HG02678 (cell line): ENCODE measurements at regions not wholly inside any gene's neighbourhood (a gene's known extent, or its start where the extent isn't known, plus 50 kb on each side); places are given as distances from the start of the nearest gene placed in this dataset.
A peak's percentile ranks its signal among the peaks of the same experiment; 100 is the strongest.
"Not testable (repeated sequence)": the region's sequence is repeated elsewhere in the genome, so short reads cannot be mapped to it uniquely, and the experiment has no call there.

Experiments
- ATAC-seq: cut with Tn5 transposase; IDR thresholded peaks from one replicate; pipeline ENCODE4 v1.9.1; 2021; ENCODE audit warnings: mild to moderate bottlenecking, moderate library complexity; ENCODE audit not compliant: unreplicated experiment

DNA sequence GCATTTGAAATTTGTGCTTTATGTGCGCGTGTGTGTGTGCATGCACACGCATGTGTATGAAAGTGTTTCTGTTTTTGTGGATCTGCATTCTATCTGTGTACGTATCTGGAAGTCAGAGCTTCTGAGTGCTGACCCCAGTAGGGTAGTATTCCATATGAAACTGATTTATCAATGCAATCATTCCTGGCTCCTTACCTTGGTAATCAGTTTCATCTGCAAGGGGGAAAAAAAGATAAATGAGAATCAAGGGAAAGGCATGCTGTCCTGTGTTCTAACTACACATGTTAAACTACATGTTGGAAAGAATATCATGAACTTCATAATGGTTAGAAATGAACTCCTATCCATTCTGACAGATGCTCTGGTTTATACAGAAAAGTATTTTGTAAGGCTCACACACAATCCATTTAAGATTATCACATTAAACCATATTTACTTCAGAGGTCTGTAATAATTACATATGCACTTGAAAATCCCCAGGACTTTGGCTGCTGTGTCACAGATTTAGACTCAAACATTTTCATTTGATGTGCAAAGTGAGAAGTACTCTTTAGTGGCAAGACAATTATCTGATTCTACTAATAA, 276.1 kb upstream of the LMO3 start:
- ATAC-seq: no peak

GRCh38 chr12:16880864-16881285, 274.9 kb upstream of the LMO3 start:
- ATAC-seq: no peak

DNA sequence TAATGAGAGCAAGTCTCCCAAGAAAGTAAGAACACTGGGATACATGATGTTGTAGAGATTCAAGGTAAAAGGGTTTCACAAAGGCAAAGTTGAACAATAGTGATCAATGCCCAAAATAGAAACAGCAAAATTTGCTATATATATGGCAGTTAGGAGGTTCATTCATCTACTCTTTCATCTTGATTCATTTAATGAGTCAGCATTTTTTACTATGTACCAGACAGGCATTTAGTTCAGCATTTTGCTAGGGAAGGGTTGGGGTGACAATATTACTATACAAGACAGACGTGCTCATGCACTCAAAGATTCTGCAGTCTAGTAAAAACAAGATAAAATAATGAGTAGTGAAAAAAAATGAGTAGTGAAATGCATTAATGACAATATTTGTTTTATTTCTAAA, 264.9 kb upstream of the LMO3 start:
- no peak for ATAC-seq

- ATAC-seq: no peak
Measured at GRCh38 chr12:16863742-16864141, 257.8 kb upstream of the LMO3 start.

DNA sequence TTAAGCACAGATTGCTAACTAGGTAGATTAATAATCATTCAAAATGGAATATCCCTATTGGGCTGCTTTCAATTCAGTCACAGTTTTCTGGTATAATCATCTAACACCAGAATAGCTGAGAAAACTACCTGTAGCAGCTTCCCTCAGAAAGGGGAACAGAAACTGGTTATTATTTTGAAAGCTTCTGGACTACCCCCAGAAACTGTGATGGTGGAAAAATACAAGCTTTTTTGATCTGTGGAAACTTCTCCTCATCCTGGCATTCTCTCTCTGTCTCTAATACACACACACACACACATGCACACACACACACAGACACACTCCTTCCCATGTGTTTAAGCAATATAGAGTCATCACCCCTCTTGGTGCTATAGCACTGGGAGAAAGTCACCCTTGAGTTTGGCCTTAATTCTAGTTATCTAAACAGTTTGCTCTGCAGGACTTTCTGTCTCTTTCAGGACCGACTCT, 251.5 kb upstream of the LMO3 start:
- ATAC-seq: peak; percentile 95

DNA sequence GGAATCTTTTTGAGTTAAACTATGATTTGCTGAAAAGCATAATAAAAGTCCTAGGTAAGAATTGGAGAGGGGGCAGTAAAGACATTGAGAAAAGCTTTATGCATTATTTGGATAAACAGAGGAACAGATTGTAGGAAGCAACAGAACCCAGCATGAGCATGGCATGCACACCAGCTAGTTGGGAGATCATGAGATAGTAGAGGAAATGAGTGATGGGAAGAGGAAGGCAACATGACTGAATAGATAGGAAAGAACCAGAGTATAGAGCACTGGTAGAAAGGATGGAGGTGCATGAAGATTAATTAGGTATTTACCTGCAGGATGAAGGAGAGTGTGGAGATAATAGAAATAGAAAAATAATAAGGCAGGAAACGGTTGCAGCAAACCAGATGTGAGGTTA, 248.5 kb upstream of the LMO3 start:
- ATAC-seq: no peak

DNA sequence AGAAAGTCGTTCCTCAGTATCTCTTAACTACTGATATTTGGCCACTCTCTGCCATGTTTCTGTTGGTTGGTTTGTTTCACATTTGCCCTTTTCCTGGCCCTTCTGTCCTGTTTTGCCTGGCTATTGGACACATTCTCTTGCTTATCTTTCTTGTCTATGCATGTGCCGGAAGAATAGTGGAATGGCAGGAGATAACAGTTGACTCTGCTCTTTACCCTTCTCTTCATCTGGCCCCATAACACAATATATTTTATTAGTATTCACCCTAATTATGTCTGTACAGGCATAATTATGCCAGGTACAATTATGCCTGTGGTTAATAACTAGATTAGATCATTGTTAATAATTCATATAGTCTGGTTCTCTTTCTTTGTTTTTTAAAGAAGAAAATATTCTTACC, 243.5 kb upstream of the LMO3 start:
- no peak for ATAC-seq

GRCh38 chr12:16844875-16845274, 238.9 kb upstream of the LMO3 start:
- ATAC-seq: no peak

GRCh38 chr12:16833376-16834015, 227.5 kb upstream of the LMO3 start:
- peak; percentile 98 for ATAC-seq

DNA sequence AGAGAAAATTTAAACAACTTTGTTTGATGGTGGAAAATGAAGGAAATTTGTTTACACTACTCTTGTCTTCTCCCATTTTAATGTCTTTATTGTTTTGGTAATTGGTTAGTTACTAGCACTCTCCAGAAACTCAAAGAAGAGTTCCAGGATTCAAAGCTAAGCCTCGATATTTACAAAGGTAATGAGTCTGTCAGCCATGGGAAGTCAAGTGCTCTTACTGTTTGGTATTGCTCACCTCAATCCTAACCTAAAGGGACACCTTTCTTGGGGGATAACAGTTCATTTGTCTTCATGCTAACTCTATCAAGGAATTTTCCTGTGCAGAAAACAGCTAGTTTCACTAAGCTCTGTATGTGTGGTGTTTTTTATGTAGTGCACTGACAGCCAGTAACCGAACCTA, 222.9 kb upstream of the LMO3 start:
- ATAC-seq: no peak

GRCh38 chr12:16807731-16808130, 201.8 kb upstream of the LMO3 start:
- ATAC-seq: no peak

GRCh38 chr12:16796168-16796567, 190.2 kb upstream of the LMO3 start:
- no peak for ATAC-seq

- ATAC-seq: peak; percentile 85
Measured at GRCh38 chr12:16789204-16789790, 183.3 kb upstream of the LMO3 start.

GRCh38 chr12:16788506-16789203, 182.7 kb upstream of the LMO3 start:
- ATAC-seq: no peak

DNA sequence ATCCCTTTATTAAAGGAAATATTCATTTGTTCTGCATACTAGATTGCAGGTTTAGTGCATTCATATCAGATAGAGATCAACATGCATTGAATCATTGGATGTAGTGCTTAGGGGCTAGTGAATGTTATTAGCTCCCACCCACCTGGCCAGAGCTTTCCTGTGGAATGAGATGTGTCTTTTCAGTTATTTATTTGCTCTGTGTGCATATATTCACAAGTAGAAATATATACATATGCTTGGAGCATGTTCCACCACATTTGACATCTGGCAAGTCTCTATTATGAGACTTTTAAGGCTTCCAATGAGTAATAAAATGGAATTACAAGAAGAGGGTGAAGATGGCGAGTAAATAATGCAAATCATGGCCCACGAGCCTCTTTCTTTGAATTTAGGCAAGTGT, 180.0 kb upstream of the LMO3 start:
- ATAC-seq: no peak

DNA sequence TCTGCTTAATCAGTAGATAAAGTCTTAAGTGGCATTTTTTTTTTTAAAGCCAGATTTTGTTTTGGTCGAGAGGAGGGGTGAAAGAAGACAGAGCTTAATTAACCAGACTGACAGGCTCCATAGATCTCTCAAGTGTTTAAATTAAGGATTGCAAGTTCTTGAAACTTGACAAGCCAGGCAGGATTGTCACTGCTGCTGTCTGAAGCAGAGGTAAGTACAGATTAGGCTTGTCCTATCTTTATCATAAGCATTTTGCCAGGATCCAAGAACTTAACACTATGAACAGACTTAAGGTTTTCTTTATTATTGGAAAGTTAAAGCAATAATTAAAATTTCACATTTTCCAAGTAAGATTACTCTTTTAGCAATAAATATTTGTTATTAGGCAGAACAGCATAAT, 179.6 kb upstream of the LMO3 start:
- no peak for ATAC-seq

GRCh38 chr12:16769129-16769528, 163.2 kb upstream of the LMO3 start:
- not testable (repeated sequence) for ATAC-seq

DNA sequence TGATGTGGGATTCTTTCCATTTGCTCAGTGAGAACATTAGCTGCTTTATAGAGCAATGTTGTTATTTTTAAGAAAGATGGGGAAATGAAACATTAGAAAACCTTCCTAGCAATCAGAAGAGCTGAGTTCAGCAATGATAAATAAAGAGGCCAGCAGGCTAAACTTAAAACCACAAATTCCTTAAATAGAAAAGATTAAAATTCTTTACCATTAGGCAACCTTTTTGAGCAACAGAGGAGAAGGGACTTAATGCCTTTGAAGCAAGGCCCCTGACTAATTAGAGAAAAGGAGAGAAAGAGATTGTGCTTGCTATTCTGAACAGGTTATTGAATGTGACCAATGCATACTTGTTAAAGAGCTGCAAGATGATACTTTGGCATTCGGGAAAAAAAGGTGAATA, 160.8 kb upstream of the LMO3 start:
- ATAC-seq: no peak

- no peak for ATAC-seq
Measured at GRCh38 chr12:16763901-16764300, 157.9 kb upstream of the LMO3 start.

GRCh38 chr12:16756833-16757555, 151.0 kb upstream of the LMO3 start:
- ATAC-seq: no peak

DNA sequence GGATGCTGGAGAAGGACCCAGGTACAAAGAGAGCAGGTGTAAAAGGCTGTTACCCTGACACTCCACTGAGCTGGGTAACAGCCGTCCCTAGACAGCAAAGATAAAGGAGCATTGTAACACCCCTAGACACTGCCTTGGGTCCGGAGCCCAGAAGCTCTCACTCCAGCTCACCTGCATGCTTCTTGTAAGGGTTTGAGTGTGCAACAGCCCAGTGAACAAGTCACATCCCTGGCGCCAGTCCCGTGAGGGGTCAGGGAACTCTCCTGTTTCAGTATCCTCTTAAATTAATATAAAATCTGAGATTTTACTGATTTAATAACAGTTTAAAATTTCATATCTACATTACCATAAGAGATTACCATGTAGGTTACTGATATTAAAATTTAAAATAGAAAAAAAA, 124.8 kb upstream of the LMO3 start:
- no peak for ATAC-seq
